ENCODE measurements at regions not wholly inside any gene's neighbourhood (a gene's known extent, or its start where the extent isn't known, plus 50 kb on each side); places are given as distances from the start of the nearest gene placed in this dataset.

DNA sequence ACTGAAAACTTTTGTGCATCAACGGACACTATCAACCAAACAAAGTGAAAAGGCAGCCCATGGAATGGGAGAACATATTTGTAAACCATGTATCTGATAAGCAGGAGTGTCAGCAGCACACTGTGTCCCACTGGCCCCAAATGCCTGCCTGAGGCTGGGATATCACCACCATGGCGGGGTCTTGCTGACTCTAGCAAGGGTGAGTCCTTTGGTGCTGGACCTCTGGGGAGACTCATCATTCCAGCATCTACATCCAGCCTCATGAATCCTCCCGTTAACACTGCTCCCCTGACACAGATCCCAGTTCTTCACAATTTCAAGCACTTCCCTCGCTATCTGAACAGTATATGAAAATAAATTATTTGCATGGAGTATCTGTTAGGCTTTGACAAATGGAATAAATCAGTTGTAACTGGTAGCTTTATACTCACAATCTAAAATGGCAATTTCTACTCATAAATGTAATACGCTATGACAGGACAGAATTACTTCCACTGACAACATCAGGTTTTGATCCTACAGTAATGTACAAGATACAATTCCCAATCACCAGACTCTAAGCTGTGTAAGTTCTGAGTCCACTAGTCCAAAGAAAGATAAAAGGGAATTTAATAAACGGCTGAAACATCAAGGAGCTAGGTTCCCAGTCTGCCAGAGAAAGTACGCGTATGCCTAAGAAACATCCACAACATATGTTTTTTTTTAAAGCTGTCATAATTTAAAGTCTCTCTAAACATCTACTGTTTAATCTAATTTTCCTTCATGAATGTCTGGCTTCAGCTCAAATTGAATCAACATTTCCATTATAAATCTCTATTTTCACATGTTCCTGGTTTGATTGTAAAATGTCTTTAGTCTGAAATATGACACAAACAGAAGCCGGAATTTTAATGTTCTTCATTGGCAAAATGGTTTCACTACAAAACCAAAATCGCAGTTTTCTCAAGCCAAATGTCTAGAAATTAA, 95.1 kb downstream of the SIPA1L2 start:
- H3K36me3 ChIP-seq = peaks cover 0 to 7% (median 0%) of the 10 kb centered on the region in 9 donors
- peak overlapping the region in 2 of 10 donors; percentile 5 to 23 for H3K27ac ChIP-seq
- TF ChIP-seq, protein P1, sequence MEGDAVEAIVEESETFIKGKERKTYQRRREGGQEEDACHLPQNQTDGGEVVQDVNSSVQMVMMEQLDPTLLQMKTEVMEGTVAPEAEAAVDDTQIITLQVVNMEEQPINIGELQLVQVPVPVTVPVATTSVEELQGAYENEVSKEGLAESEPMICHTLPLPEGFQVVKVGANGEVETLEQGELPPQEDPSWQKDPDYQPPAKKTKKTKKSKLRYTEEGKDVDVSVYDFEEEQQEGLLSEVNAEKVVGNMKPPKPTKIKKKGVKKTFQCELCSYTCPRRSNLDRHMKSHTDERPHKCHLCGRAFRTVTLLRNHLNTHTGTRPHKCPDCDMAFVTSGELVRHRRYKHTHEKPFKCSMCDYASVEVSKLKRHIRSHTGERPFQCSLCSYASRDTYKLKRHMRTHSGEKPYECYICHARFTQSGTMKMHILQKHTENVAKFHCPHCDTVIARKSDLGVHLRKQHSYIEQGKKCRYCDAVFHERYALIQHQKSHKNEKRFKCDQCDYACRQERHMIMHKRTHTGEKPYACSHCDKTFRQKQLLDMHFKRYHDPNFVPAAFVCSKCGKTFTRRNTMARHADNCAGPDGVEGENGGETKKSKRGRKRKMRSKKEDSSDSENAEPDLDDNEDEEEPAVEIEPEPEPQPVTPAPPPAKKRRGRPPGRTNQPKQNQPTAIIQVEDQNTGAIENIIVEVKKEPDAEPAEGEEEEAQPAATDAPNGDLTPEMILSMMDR (IDR thresholded peaks at IDR 0.05) = no peak
- no peaks in the 10 kb centered on the region for H3K27me3 ChIP-seq
- H3K9me3 ChIP-seq = no peaks in the 10 kb centered on the region
- ATAC-seq = peak in 2 of 8 donors; percentile 44 to 81
- no peak overlapping the region for H3K4me3 ChIP-seq
- WGBS, 2 donors = 75 to 78% methylated on average over 10 of the region's 10 CpGs
- intact Hi-C loops (cut with DNase I) = no loop called here
- DNase-seq = no peak
- peaks cover 0 to 62% (median 36%) of the 10 kb centered on the region in 9 donors for H3K4me1 ChIP-seq

DNA sequence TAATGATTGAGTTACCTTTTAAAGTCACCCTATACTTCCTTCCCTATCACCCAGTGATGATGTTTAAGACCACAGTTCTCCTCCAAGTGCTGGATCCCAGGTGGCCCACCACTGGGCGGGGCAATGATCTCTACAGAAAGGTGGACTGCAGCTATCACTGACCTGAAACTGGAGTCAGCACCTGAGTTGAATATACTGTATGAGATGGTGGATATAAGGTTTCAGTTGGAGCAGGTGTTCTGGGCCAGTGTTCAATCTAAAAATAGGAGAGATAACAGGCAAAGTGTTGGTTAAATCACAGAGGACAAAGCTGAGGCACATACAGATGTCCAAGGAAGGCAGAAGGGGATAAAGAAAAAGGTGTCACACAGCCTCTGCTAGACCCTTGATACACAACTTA, 96.6 kb downstream of the SIPA1L2 start:
- WGBS, 2 donors = 99 to 100% methylated on average over 1 of the region's 1 CpG
- TF ChIP-seq, protein P1 (IDR thresholded peaks at IDR 0.05) = no peak
- intact Hi-C loops (cut with DNase I) = no loop called here
- Histone ChIP-seq H3K4me1 (peaks cover 0 to 60% (median 31%) of the 10 kb centered on the region in 9 donors), H3K36me3 (peaks cover 0 to 7% (median 0%) of the 10 kb centered on the region in 9 donors), H3K27me3 (no peaks in the 10 kb centered on the region), H3K27ac (no peak overlapping the region), H3K9me3 (no peaks in the 10 kb centered on the region), H3K4me3 (no peak overlapping the region)
- peak in 6 of 8 donors; percentile 29 to 69 (median 39) for ATAC-seq
- DNase-seq = no peak

DNA sequence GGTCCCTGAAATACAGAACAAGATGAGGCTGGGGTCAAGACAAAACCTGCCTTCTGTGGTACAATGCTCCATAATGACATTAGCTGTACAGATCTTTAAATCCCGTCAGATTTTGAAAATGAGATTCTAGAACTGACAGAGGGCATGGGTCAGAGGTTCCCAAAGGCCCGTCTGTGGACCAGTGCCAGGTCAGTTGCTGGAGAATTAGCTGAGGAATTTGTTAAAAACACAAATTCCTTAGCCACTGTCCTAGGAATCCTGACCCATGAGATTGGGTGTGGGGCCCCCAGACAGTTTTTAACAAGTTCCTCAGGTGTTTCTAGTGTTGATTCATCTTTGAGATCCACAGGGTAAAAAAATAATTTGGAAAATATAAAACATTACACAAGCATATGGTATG, 97.0 kb downstream of the SIPA1L2 start:
- 83 to 90% methylated on average over 2 of the region's 2 CpGs for WGBS, 2 donors
- Histone ChIP-seq H3K4me1 (peaks cover 0 to 60% (median 27%) of the 10 kb centered on the region in 9 donors), H3K9me3 (no peaks in the 10 kb centered on the region), H3K36me3 (peaks cover 0 to 7% (median 0%) of the 10 kb centered on the region in 9 donors), H3K27ac (no peak overlapping the region), H3K4me3 (no peak overlapping the region), H3K27me3 (no peaks in the 10 kb centered on the region)
- ATAC-seq (peak in 1 of 8 donors; percentile 25), DNase-seq (no peak)
- TF ChIP-seq, protein P1 (IDR thresholded peaks at IDR 0.05) = no peak
- intact Hi-C loops (cut with DNase I) = no loop called here

DNA sequence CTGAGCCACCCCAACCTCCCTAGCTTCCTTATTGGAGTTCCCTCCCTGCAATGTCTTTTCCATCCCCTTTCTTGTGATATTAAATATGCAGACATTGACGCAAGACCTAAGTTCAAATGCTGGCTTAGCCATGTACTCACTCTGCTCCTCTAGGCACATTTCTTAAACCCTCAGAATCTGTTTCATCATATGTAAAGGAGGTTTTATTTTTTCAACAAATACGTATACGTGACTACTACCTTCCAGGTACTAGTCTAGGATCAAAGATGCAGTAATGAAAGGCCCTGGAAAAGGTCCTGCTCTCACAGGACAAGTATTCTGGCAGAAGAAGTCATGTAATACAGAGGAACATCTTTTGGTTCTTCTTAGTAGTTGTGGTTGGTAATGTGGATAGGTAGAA, 98.6 kb downstream of the SIPA1L2 start:
- WGBS, 2 donors = 98 to 99% methylated on average over 3 of the region's 3 CpGs
- DNase-seq (no peak), ATAC-seq (no peak)
- intact Hi-C loops (cut with DNase I) = no loop called here
- Histone ChIP-seq H3K36me3 (peaks cover 0 to 7% (median 0%) of the 10 kb centered on the region in 9 donors), H3K9me3 (no peaks in the 10 kb centered on the region), H3K4me3 (no peak overlapping the region), H3K27me3 (no peaks in the 10 kb centered on the region), H3K27ac (no peak overlapping the region), H3K4me1 (peaks cover 0 to 71% (median 29%) of the 10 kb centered on the region in 9 donors)
- TF ChIP-seq, protein P1 (IDR thresholded peaks at IDR 0.05) = no peak
